Stimulated activated CD4-positive, alpha-beta T cell treated with anti-CD3 and anti-CD28 coated beads, Interleukin-1b, Interleukin-23, amount 100 ng/mL, for 4 hours (primary cell): ENCODE measurements at regions not wholly inside any gene's neighbourhood (a gene's known extent, or its start where the extent isn't known, plus 50 kb on each side); places are given as distances from the start of the nearest gene placed in this dataset.
"Not testable (repeated sequence)": the region's sequence is repeated elsewhere in the genome, so short reads cannot be mapped to it uniquely, and the experiment has no call there.

ENCODE experiments used
- DNase-seq, 2 donors: peaks; one replicate each; pipeline ENCODE4 v3.0.0-alpha.2; 2020; ENCODE audit warnings: low read depth in 2 of 2

GRCh38 chr9:41075671-41076070, 52.8 kb downstream of the FOXD4L6 start:
- not testable (repeated sequence) for DNase-seq

- DNase-seq: not testable (repeated sequence)
These were observed 54.0 kb downstream of the FOXD4L6 start for GRCh38 chr9:41074356-41074942.

GRCh38 chr9:41073471-41074243, 54.8 kb downstream of the FOXD4L6 start:
- not testable (repeated sequence) for DNase-seq

- DNase-seq: not testable (repeated sequence)
These were observed 64.2 kb downstream of the FOXD4L6 start for GRCh38 chr9:41064125-41064795.

GRCh38 chr9:41063243-41063642, 65.2 kb downstream of the FOXD4L6 start:
- DNase-seq: not testable (repeated sequence)

- not testable (repeated sequence) for DNase-seq
These were observed 68.9 kb downstream of the FOXD4L6 start for GRCh38 chr9:41059603-41060002.

GRCh38 chr9:41053666-41054363, 74.7 kb downstream of the FOXD4L6 start:
- DNase-seq: not testable (repeated sequence)

- not testable (repeated sequence) for DNase-seq
These were observed 79.8 kb downstream of the FOXD4L6 start for GRCh38 chr9:41048672-41049071.

- DNase-seq: not testable (repeated sequence)
These were observed 80.7 kb downstream of the FOXD4L6 start for GRCh38 chr9:41047792-41048191.

GRCh38 chr9:41044930-41045329, 83.6 kb downstream of the FOXD4L6 start:
- not testable (repeated sequence) for DNase-seq

GRCh38 chr9:41043433-41043832, 85.0 kb downstream of the FOXD4L6 start:
- DNase-seq: not testable (repeated sequence)

- not testable (repeated sequence) for DNase-seq
These were observed 86.4 kb downstream of the FOXD4L6 start for GRCh38 chr9:41042111-41042510.

- not testable (repeated sequence) for DNase-seq
These were observed 87.7 kb downstream of the FOXD4L6 start for GRCh38 chr9:41040705-41041342.

- not testable (repeated sequence) for DNase-seq
These were observed 93.2 kb downstream of the FOXD4L6 start for GRCh38 chr9:41035276-41035675.

GRCh38 chr9:41034699-41035197, 93.7 kb downstream of the FOXD4L6 start:
- DNase-seq: not testable (repeated sequence)

GRCh38 chr9:41033877-41034276, 94.6 kb downstream of the FOXD4L6 start:
- not testable (repeated sequence) for DNase-seq

GRCh38 chr9:41033360-41033759, 95.1 kb downstream of the FOXD4L6 start:
- DNase-seq: not testable (repeated sequence)

- not testable (repeated sequence) for DNase-seq
These were observed 101.4 kb downstream of the FOXD4L6 start for GRCh38 chr9:41026912-41027676.

- DNase-seq: not testable (repeated sequence)
These were observed 106.1 kb downstream of the FOXD4L6 start for GRCh38 chr9:41022365-41022764.

GRCh38 chr9:41019858-41020562, 108.5 kb downstream of the FOXD4L6 start:
- not testable (repeated sequence) for DNase-seq
